Astrocyte (in vitro differentiated cells and primary cell): ENCODE measurements at regions not wholly inside any gene's neighbourhood (a gene's known extent, or its start where the extent isn't known, plus 50 kb on each side); places are given as distances from the start of the nearest gene placed in this dataset.

Experiments
- DNase-seq: peaks from one replicate; pipeline ENCODE4 v3.0.0-alpha.2; 2010; ENCODE audit warnings: low read depth
- FAIRE-seq: peaks from 2 replicates; lab custom pipeline; 2011; peaks lifted over from hg19 to GRCh38; lab: Jason Lieb, UNC
- H2AFZ ChIP-seq: 2 replicates; pipeline ENCODE4 v1.6.0; 2012; ENCODE audit warnings: low read depth, low read length, inconsistent platforms
- H3K27ac ChIP-seq: 2 replicates; pipeline ENCODE4 v1.5.1; 2011; ENCODE audit warnings: low read depth, low read length, inconsistent platforms
- H3K27me3 ChIP-seq: 2 replicates; pipeline ENCODE4 v1.6.0; 2011; ENCODE audit warnings: low read length, inconsistent platforms; ENCODE audit not compliant: insufficient read depth
- H3K36me3 ChIP-seq: 2 replicates; pipeline ENCODE4 v1.5.1; 2011; ENCODE audit warnings: low read length, inconsistent platforms; ENCODE audit not compliant: insufficient read depth
- H3K4me1 ChIP-seq: 2 replicates; pipeline ENCODE4 v1.5.1; 2011; ENCODE audit warnings: low read length, inconsistent platforms; ENCODE audit not compliant: insufficient read depth
- H3K4me2 ChIP-seq: 2 replicates; pipeline ENCODE4 v1.6.0; 2012; ENCODE audit warnings: low read length, inconsistent platforms
- H3K4me3 ChIP-seq: 2 replicates; pipeline ENCODE4 v1.5.1; 2011; ENCODE audit warnings: low read depth, mild to moderate bottlenecking, low read length, inconsistent platforms; ENCODE audit not compliant: insufficient read depth
- H3K79me2 ChIP-seq: 2 replicates; pipeline ENCODE4 v1.6.0; 2012; ENCODE audit warnings: mild to moderate bottlenecking, low read length, inconsistent platforms; ENCODE audit not compliant: insufficient read depth
- H3K9ac ChIP-seq: 2 replicates; pipeline ENCODE4 v1.6.0; 2012; ENCODE audit warnings: mild to moderate bottlenecking, low read length, inconsistent platforms
- H3K9me3 ChIP-seq: 2 replicates; pipeline ENCODE4 v1.5.1; 2012; ENCODE audit warnings: low read depth, mild to moderate bottlenecking, low read length, inconsistent platforms; ENCODE audit not compliant: insufficient read depth
- H4K20me1 ChIP-seq: 2 replicates; pipeline ENCODE4 v1.6.0; 2012; ENCODE audit warnings: low read length, inconsistent platforms; ENCODE audit not compliant: insufficient read depth
- H3K27ac Mint-ChIP-seq: one replicate; pipeline ENCODE4 v1.8.0; 2021; ENCODE audit warnings: mild to moderate bottlenecking, mixed read lengths; ENCODE audit not compliant: unreplicated experiment
- H3K27me3 Mint-ChIP-seq: one replicate; pipeline ENCODE4 v1.8.0; 2021; ENCODE audit warnings: low read depth, mixed read lengths; ENCODE audit not compliant: unreplicated experiment
- H3K36me3 Mint-ChIP-seq: one replicate; pipeline ENCODE4 v1.8.0; 2021; ENCODE audit warnings: low read depth, mixed read lengths; ENCODE audit not compliant: unreplicated experiment
- H3K4me1 Mint-ChIP-seq: one replicate; pipeline ENCODE4 v1.8.0; 2021; ENCODE audit warnings: low read depth, mixed read lengths; ENCODE audit not compliant: unreplicated experiment
- H3K4me3 Mint-ChIP-seq: one replicate; pipeline ENCODE4 v1.8.0; 2021; ENCODE audit warnings: mild to moderate bottlenecking, moderate library complexity, mixed read lengths; ENCODE audit not compliant: unreplicated experiment
- H3K9me3 Mint-ChIP-seq: one replicate; pipeline ENCODE4 v1.8.0; 2021; ENCODE audit warnings: mild to moderate bottlenecking, mixed read lengths; ENCODE audit not compliant: unreplicated experiment
- EZH2 ChIP-seq: IDR thresholded peaks from 2 replicates; pipeline ENCODE4 v1.6.1; 2012; ENCODE audit warnings: mild to moderate bottlenecking, low read length, inconsistent platforms; ENCODE audit not compliant: insufficient read depth
- TF ChIP-seq, protein P1 (sequence below): IDR thresholded peaks from 2 replicates; pipeline ENCODE4 v1.5.1; 2011; ENCODE audit warnings: low read depth, mild to moderate bottlenecking, inconsistent platforms, low read length, moderate library complexity; ENCODE audit not compliant: insufficient read depth

DNA sequence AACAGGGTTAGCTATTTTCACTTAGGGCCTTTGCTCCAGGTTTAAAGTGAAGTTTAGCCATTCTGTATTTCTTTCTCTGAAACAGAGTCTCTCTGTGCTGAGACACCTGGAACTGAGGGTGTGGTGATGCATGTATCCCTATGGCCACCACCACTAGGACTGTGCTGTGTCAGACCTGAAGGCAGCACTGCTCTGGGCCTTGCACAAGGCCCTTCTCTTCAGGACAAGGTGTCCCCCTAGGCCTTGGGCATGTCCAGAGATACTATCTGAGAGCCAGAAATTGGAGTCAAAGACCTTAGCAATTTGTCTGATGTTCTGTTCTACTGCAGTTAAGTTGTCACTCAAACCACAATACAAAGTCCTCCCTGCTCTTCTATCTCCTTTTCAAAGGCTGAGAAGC lies 1649.2 kb downstream of the AMY1C start:
- no peak for FAIRE-seq
- no peaks in the 10 kb centered on the region for H3K36me3 ChIP-seq
- H3K9ac ChIP-seq = no peak overlapping the region
- no peak overlapping the region for H3K4me2 ChIP-seq
- no peaks in the 10 kb centered on the region for H3K36me3 Mint-ChIP-seq
- TF ChIP-seq, protein P1, sequence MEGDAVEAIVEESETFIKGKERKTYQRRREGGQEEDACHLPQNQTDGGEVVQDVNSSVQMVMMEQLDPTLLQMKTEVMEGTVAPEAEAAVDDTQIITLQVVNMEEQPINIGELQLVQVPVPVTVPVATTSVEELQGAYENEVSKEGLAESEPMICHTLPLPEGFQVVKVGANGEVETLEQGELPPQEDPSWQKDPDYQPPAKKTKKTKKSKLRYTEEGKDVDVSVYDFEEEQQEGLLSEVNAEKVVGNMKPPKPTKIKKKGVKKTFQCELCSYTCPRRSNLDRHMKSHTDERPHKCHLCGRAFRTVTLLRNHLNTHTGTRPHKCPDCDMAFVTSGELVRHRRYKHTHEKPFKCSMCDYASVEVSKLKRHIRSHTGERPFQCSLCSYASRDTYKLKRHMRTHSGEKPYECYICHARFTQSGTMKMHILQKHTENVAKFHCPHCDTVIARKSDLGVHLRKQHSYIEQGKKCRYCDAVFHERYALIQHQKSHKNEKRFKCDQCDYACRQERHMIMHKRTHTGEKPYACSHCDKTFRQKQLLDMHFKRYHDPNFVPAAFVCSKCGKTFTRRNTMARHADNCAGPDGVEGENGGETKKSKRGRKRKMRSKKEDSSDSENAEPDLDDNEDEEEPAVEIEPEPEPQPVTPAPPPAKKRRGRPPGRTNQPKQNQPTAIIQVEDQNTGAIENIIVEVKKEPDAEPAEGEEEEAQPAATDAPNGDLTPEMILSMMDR = no peak
- no peak overlapping the region for H3K27ac Mint-ChIP-seq
- H2AFZ ChIP-seq = no peak overlapping the region
- H3K9me3 ChIP-seq = no peaks in the 10 kb centered on the region
- DNase-seq = no peak
- no peak overlapping the region for H3K4me3 Mint-ChIP-seq
- no peak overlapping the region for H3K27ac ChIP-seq
- H3K27me3 Mint-ChIP-seq = no peaks in the 10 kb centered on the region
- no peaks in the 10 kb centered on the region for H3K4me1 ChIP-seq
- H4K20me1 ChIP-seq = no peaks in the 10 kb centered on the region
- H3K9me3 Mint-ChIP-seq = no peaks in the 10 kb centered on the region
- no peaks in the 10 kb centered on the region for H3K4me1 Mint-ChIP-seq
- H3K4me3 ChIP-seq = no peak overlapping the region
- no peaks in the 10 kb centered on the region for H3K79me2 ChIP-seq
- no peaks in the 10 kb centered on the region for H3K27me3 ChIP-seq

DNA sequence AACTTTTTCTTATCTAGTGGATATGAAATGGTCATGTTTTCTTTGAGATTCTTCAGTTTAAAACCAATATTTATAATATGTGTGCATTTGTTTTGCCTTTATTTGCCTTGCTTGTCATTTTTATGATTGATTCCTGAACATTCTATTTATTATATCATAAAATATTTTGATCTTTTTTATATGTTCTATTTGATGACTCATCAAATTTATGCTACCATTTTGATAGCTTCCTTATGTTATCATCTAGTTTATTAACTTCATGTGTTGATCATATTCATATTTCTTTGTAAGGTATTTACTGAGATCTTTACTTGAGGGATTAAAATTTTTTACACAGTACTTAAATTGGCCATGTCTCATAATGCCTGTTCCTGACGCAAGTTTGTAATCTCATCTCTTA lies 1650.0 kb downstream of the AMY1C start:
- Histone ChIP-seq H3K9ac (no peak overlapping the region), H2AFZ (no peak overlapping the region), H3K9me3 (no peaks in the 10 kb centered on the region), H3K36me3 (no peaks in the 10 kb centered on the region), H3K27ac (no peak overlapping the region), H4K20me1 (no peaks in the 10 kb centered on the region), H3K27me3 (no peaks in the 10 kb centered on the region), H3K79me2 (no peaks in the 10 kb centered on the region), H3K4me1 (no peaks in the 10 kb centered on the region), H3K4me3 (no peak overlapping the region), H3K4me2 (no peak overlapping the region)
- no peaks in the 10 kb centered on the region for H3K9me3 Mint-ChIP-seq
- no peaks in the 10 kb centered on the region for H3K36me3 Mint-ChIP-seq
- H3K27me3 Mint-ChIP-seq = no peaks in the 10 kb centered on the region
- TF ChIP-seq EZH2 = no peak
- TF ChIP-seq, protein P1 = no peak
- H3K27ac Mint-ChIP-seq = no peak overlapping the region
- DNase-seq (no peak), FAIRE-seq (no peak)
- H3K4me1 Mint-ChIP-seq = no peaks in the 10 kb centered on the region
- H3K4me3 Mint-ChIP-seq = no peak overlapping the region

DNA sequence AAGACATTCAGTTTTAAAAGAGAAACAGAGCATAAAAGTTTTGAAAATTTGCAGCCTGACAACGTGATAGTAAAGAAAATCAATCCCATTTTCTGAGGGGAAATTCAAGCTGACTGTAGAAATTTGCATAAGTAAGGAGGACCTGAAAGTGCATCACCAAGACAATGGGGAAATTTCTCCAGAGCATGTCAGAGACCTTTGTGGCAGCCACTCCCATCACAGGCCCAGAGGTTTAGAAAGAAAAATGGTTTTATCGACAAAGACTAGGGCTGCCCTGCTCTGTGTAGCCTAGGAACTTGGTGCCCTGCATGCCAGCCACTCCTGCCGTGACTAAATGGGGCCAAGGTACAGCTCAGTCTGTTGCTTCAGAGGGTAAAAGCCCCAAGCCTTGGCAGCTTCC lies 1640.2 kb upstream of the PRMT6 start:
- TF ChIP-seq, protein P1 = no peak
- no peak for TF ChIP-seq EZH2
- no peaks in the 10 kb centered on the region for H3K79me2 ChIP-seq
- FAIRE-seq = no peak
- peaks cover 2% of the 10 kb centered on the region for H3K9me3 Mint-ChIP-seq
- no peaks in the 10 kb centered on the region for H3K4me1 Mint-ChIP-seq
- H2AFZ ChIP-seq = no peak overlapping the region
- no peaks in the 10 kb centered on the region for H3K27me3 Mint-ChIP-seq
- H3K4me3 ChIP-seq = no peak overlapping the region
- no peak overlapping the region for H3K27ac ChIP-seq
- no peak overlapping the region for H3K4me3 Mint-ChIP-seq
- no peak overlapping the region for H3K9ac ChIP-seq
- H3K27me3 ChIP-seq = no peaks in the 10 kb centered on the region
- no peaks in the 10 kb centered on the region for H3K36me3 Mint-ChIP-seq
- H3K4me2 ChIP-seq = no peak overlapping the region
- no peak for DNase-seq
- H3K4me1 ChIP-seq = no peaks in the 10 kb centered on the region
- no peaks in the 10 kb centered on the region for H3K9me3 ChIP-seq
- no peak overlapping the region for H3K27ac Mint-ChIP-seq
- no peaks in the 10 kb centered on the region for H3K36me3 ChIP-seq
- no peaks in the 10 kb centered on the region for H4K20me1 ChIP-seq
